ENCODE measurements at regions not wholly inside any gene's neighbourhood (a gene's known extent, or its start where the extent isn't known, plus 50 kb on each side); places are given as distances from the start of the nearest gene placed in this dataset.

GRCh38 chr4:9691238-9692065 lies 90.0 kb upstream of the DRD5 start:
- TF ChIP-seq CTCF (IDR thresholded peaks at IDR 0.05), result no peak
- TF ChIP-seq POLR2A (IDR thresholded peaks at IDR 0.05), result no peak

Data from testis (tissue), 2 donors.